ENCODE measurements at regions not wholly inside any gene's neighbourhood (a gene's known extent, or its start where the extent isn't known, plus 50 kb on each side); places are given as distances from the start of the nearest gene placed in this dataset.

- Histone ChIP-seq H3K36me3 (ENCODE audit: control insufficient read depth in 2 of 4, insufficient read depth in 4 of 4, low read length in 3 of 4) (no peaks in the 10 kb centered on the region), H3K79me2 (ENCODE audit: control insufficient read depth in 1 of 2, insufficient read depth in 2 of 2, low read length in 2 of 2) (no peaks in the 10 kb centered on the region)
- 96% methylated on average over 9 of the region's 9 CpGs; no CpG with 5 or more reads in 1 of the 2 experiments for WGBS, 2 experiments (ENCODE audit: extremely low coverage in 1 of 2, insufficient coverage in 1 of 2, insufficient read length in 1 of 2, insufficient replicate concordance in 2 of 2, low coverage in 1 of 2, low lambda C conversion rate in 2 of 2, missing lambda C conversion rate in 1 of 2)
Observed at GRCh38 chr9:88696501-88696900, 161.5 kb downstream of the NXNL2 start.

More at GRCh38 chr9:88696501-88696900, 161.5 kb downstream of the NXNL2 start:
- Histone ChIP-seq H2AK5ac (ENCODE audit: low read depth, low read length) (no peak overlapping the region), H2AFZ (ENCODE audit: low read length) (no peak overlapping the region), H3K9ac (replicated peaks in 1 of 4; ENCODE audit: extremely low read depth in 1 of 4, low read depth in 3 of 4, low read length in 3 of 4) (no peak overlapping the region), H3K23me2 (ENCODE audit: low read depth, low read length) (no peaks in the 10 kb centered on the region), H3K27ac (ENCODE audit: low read depth, low read length) (no peak overlapping the region), H2BK20ac (ENCODE audit: low read length) (no peak overlapping the region), H3K14ac (ENCODE audit: insufficient read length) (no peak overlapping the region), H3K4me2 (ENCODE audit: insufficient read depth in 1 of 2, low read depth in 2 of 2, low read length in 2 of 2) (no peak overlapping the region), H2BK5ac (ENCODE audit: low read depth, low read length) (no peak overlapping the region), H3K18ac (ENCODE audit: extremely low read depth, low read length) (no peak overlapping the region), H3K9me3 (ENCODE audit: insufficient read depth in 2 of 2, low read depth in 1 of 2, low read length in 1 of 2) (peaks cover 0 to 2% of the 10 kb centered on the region in 2 experiments; a peak in 1 of 4 replicates), H2BK120ac (replicated peaks; ENCODE audit: low read depth, low read length) (no peak overlapping the region), H2BK12ac (ENCODE audit: low read depth, low read length) (no peak overlapping the region), H4K8ac (ENCODE audit: extremely low read depth, insufficient read depth, low read length) (no peak overlapping the region), H2BK15ac (ENCODE audit: low read length) (no peak overlapping the region), H3K56ac (replicated peaks; ENCODE audit: insufficient read length, low read depth, low read length) (no peak overlapping the region), H4K91ac (replicated peaks; ENCODE audit: insufficient read length, low read length) (no peak overlapping the region), H3K4me3 (ENCODE audit: extremely low read depth in 1 of 4, insufficient read depth in 2 of 4, low read depth in 3 of 4, low read length in 4 of 4) (no peak overlapping the region), H3K4me1 (replicated peaks in 1 of 4; ENCODE audit: control insufficient read depth in 3 of 4, insufficient read depth in 4 of 4, low read length in 3 of 4) (no peaks in the 10 kb centered on the region), H3K79me1 (ENCODE audit: low read depth, low read length) (no peaks in the 10 kb centered on the region), H3K23ac (ENCODE audit: insufficient read length) (no peak overlapping the region), H4K20me1 (replicated peaks in 1 of 2; ENCODE audit: control insufficient read depth in 1 of 2, insufficient read depth in 2 of 2, low read length in 2 of 2) (no peaks in the 10 kb centered on the region), H3K27me3 (replicated peaks in 1 of 4; ENCODE audit: control insufficient read depth in 3 of 4, extremely low read depth in 1 of 4, insufficient read depth in 3 of 4, low read length in 3 of 4) (no peaks in the 10 kb centered on the region), H4K5ac (ENCODE audit: insufficient read length, low read depth, low read length) (no peak overlapping the region), H3K4ac (replicated peaks; ENCODE audit: insufficient read length, low read depth, low read length) (no peak overlapping the region)
- no peak for TF ChIP-seq ZNF274 (IDR thresholded peaks at IDR 0.05; ENCODE audit: borderline replicate concordance, extremely low read depth, low read length)
- TF ChIP-seq GABPA (IDR thresholded peaks at IDR 0.05; ENCODE audit: borderline replicate concordance, insufficient read depth, low read length), result no peak
- no peak for TF ChIP-seq EZH2 (IDR thresholded peaks at IDR 0.05; ENCODE audit: low read depth, low read length, severe bottlenecking)
- no peak for TF ChIP-seq GTF2F1 (IDR thresholded peaks at IDR 0.05; ENCODE audit: borderline replicate concordance, low read depth, low read length)
- TF ChIP-seq MAX (IDR thresholded peaks at IDR 0.05), result no peak
- no peak for TF ChIP-seq TCF12 (IDR thresholded peaks at IDR 0.05; ENCODE audit: low read depth, low read length)
- ChIA-PET POLR2A (ENCODE audit: partially characterized antibody) (no interaction called here), CTCF (ENCODE audit: partially characterized antibody) (interaction anchor here (1.0 kb wide), 1 partner anchor 9 kb away, joined by 3 read pairs; no protein-coding TSS in a partner anchor)
- DNase-seq (ENCODE audit: low read depth in 1 of 2, low spot score in 2 of 2), result no peak
- FAIRE-seq, result no peak

All from H1 (cell line).